ENCODE measurements at regions not wholly inside any gene's neighbourhood (a gene's known extent, or its start where the extent isn't known, plus 50 kb on each side); places are given as distances from the start of the nearest gene placed in this dataset.
"Not testable (repeated sequence)": the region's sequence is repeated elsewhere in the genome, so short reads cannot be mapped to it uniquely, and the experiment has no call there.

GRCh38 chr6:139699335-139699734 is 324.9 kb upstream of the CITED2 start:
- no peak for DNase-seq (ENCODE audit: missing footprints)
- intact Hi-C loops (cut with DNase I): no loop called here
- ATAC-seq: peak; percentile 28

GRCh38 chr6:139698526-139699176 is 324.2 kb upstream of the CITED2 start:
- no peak for DNase-seq (ENCODE audit: missing footprints)
- intact Hi-C loops (cut with DNase I): no loop called here
- peak; percentile 52 for ATAC-seq

DNA sequence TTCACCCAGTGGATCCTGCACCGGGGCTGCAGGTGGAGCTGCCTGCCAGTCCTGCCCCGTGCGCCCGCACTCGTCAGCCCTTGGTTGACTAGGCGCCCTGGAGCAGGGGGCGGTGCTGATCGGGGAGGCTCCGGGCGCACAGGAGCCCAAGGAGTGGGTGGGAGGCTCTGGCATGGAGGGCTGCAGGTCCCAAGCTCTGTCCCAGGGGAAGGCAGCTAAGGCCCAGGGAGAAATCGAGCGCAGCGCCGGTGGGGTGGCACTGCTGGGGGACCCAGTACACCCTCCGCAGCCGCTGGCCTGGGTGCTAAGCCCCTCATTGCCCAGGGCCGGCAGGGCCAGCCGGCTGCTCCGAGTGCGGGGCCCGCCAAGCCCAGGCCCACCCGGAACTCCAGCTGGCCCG is 323.4 kb upstream of the CITED2 start:
- ATAC-seq; DNase-seq (ENCODE audit: missing footprints); intact Hi-C loops (cut with DNase I): not testable (repeated sequence)

DNA sequence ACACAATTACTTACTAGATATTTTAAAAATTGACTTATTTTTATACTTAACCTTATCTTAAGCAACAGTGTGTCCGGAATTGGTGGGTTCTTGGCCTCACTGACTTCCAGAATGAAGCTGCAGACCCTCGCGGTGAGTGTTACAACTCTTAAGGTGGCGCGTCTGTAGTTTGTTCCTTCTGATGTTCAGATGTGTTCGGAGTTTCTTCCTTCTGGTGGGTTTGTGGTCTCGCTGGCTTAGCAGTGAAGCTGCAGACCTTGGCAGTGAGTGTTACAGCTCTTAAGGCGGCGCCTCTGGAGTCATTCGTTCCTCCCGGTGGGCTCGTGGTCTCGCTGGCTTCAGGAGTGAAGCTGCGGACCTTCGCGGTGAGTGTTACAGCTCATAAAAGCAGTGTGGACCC is 322.5 kb upstream of the CITED2 start:
- ATAC-seq; intact Hi-C loops (cut with DNase I): not testable (repeated sequence)
- DNase-seq (ENCODE audit: missing footprints): peak; percentile 46

- ATAC-seq: no peak
- intact Hi-C loops (cut with DNase I): no loop called here
These were observed 320.9 kb upstream of the CITED2 start for GRCh38 chr6:139695361-139695760.

DNA sequence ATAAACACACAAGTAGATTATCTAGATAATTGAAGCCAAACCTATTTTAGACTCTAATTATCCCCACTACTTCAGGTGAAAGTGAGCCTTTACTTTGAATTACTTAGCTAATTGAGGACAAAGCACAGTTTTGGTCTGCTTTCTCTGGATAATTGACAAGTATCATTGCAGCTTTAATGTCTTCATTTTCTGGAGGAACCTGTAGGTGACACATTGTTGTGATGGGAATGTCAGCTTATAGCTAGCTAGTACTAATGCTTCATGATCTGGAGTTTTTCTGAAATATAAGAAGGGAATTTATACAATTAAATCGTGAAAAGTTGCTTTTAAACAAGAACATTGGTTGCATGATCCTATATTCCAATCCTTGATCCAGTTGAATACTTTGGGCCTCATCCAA is 319.3 kb upstream of the CITED2 start:
- intact Hi-C loops (cut with DNase I): no loop called here
- no peak for DNase-seq (ENCODE audit: missing footprints)
- no peak for ATAC-seq

More at GRCh38 chr6:139695361-139695760, 320.9 kb upstream of the CITED2 start:
- DNase-seq (ENCODE audit: missing footprints): no peak

DNA sequence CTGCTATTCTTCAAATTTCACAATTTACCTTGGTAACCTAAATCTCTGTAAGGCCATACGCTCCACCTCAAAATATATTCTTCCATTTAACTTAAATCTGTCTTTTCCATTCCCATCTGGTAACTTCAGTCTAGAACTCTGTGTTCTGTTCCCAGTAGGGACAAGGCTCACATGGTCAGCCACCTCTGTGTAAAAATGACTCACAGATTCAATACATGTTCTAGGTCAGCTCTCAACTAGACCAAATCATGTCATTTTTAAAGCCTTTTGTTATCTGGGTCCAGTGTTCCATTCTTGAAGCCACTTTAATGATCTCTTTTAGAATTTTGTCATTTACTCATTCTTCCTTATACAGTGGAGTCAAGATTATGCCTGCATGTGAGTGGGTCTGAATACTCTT is 315.6 kb upstream of the CITED2 start:
- ATAC-seq: no peak
- intact Hi-C loops (cut with DNase I): no loop called here
- DNase-seq (ENCODE audit: missing footprints): no peak

DNA sequence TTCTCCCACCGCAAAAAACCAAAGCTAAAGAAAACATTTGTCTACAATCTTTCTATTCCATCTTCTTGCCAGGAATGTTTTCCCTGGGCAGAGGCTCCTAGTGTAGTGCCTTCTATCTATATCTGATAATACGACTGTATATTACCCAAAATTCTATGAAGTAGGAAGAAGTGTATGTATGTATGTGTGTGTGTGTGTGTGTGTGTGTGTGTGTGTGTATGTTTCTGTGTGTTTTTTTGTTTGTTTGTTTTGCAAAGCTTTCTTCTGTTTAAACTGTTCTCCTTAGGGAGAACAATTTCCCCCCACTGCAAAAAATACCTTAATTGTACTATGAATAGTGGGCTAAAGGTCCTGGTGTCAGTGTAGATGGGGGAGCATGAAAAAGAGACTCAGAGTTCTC is 312.6 kb upstream of the CITED2 start:
- intact Hi-C loops (cut with DNase I): no loop called here
- DNase-seq (ENCODE audit: missing footprints) (no peak), ATAC-seq (no peak)

- intact Hi-C loops (cut with DNase I): no loop called here
These were observed 311.9 kb upstream of the CITED2 start for GRCh38 chr6:139686308-139686707.

GRCh38 chr6:139685009-139685408 is 310.6 kb upstream of the CITED2 start:
- DNase-seq (ENCODE audit: missing footprints) (no peak), ATAC-seq (no peak)
- intact Hi-C loops (cut with DNase I): no loop called here

More at GRCh38 chr6:139686308-139686707, 311.9 kb upstream of the CITED2 start:
- DNase-seq (ENCODE audit: missing footprints): no peak
- ATAC-seq: no peak

DNA sequence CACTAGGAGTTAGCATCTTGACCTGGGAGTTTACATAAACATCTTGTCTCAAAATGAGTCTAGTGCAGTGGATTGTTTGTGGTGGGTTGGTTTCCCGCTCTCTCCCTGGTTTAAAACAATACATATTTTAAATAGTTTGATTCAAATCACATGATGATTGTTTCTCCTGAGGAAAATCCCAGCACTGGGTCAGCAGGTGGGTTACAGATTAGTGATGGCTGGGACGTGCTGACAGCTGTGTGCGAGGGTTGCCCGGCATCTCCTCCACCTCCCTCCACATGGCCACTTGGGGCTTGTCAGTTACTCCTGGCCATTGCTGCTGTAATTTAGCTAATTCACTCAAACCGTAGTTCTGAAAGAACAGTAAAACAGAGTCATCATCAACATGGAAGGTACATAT is 306.4 kb upstream of the CITED2 start:
- DNase-seq (ENCODE audit: missing footprints): no peak
- intact Hi-C loops (cut with DNase I): no loop called here
- no peak for ATAC-seq

GRCh38 chr6:139679516-139680179 is 305.2 kb upstream of the CITED2 start:
- no peak for DNase-seq (ENCODE audit: missing footprints)
- intact Hi-C loops (cut with DNase I): no loop called here
- ATAC-seq: no peak

DNA sequence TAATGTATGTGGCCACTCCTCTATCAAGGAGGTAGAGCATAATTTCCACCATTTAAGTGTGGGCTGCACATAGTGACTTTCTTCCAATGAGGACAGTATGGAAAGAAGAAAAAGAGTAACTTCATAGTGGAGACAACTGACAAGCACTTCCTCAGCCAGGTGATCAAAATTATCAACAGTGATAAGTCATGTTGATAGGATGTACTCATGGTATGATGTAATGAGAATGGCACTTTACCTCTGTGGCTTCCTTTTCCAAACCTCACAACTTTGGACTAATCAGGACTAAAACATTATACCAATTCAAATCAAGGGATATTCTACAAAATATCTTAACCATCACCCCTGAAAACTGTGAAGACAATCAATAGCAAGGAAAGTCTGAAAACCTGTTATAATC is 302.3 kb upstream of the CITED2 start:
- no peak for ATAC-seq
- DNase-seq (ENCODE audit: missing footprints): no peak
- intact Hi-C loops (cut with DNase I): no loop called here

- intact Hi-C loops (cut with DNase I): no loop called here
- no peak for DNase-seq (ENCODE audit: missing footprints)
- ATAC-seq: no peak
These were observed 291.8 kb upstream of the CITED2 start for GRCh38 chr6:139666284-139666683.

- intact Hi-C loops (cut with DNase I): no loop called here
- DNase-seq (ENCODE audit: missing footprints) (no peak), ATAC-seq (no peak)
These were observed 289.5 kb upstream of the CITED2 start for GRCh38 chr6:139663996-139664395.

DNA sequence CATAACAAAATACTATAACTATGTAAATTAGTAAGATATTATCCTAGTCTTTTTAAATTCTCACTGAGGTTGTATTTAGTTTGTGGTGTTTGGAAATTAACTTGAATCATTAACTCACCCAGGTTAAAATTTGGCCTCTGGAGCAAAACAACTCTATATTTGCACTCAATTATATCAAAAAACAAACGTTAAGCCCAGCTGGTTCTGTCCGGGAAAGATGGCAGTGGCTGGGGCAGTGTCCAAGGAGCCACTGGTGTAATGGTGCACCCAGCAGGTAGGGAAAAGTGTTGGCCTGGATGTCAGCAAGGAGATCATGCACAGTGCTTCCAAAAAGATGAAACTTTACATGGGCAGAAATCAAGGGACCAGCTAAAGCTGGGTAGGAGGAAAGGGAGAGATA is 285.3 kb upstream of the CITED2 start:
- DNase-seq (ENCODE audit: missing footprints) (no peak), ATAC-seq (no peak)
- intact Hi-C loops (cut with DNase I): no loop called here

GRCh38 chr6:139659196-139659595 is 284.7 kb upstream of the CITED2 start:
- intact Hi-C loops (cut with DNase I): no loop called here
- ATAC-seq (no peak), DNase-seq (ENCODE audit: missing footprints) (no peak)

DNA sequence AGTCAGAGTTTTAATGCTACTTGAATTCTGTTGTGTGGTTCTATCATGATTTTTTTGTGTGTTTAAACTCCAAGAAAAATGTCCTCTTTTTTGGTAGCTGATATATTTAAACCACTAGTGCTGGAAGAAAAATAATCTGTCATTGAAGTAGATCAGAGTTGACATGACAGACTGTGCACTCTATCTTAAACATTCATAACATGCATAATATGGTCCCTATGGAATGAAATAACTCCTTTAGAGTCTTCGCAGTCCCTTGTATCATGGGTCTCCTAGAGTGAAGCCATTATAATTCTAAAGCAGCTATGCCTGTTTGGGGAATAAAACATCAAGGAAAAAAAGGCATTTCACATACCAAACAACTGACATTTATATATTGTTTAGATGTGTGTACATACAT is 282.7 kb upstream of the CITED2 start:
- DNase-seq (ENCODE audit: missing footprints): no peak
- no peak for ATAC-seq

GRCh38 chr6:139655783-139656705 is 281.6 kb upstream of the CITED2 start:
- DNase-seq (ENCODE audit: missing footprints): no peak
- no peak for ATAC-seq
- intact Hi-C loops (cut with DNase I): no loop called here

More for the DNA sequence above, 282.7 kb upstream of the CITED2 start:
- intact Hi-C loops (cut with DNase I): no loop called here
